ENCODE measurements at regions not wholly inside any gene's neighbourhood (a gene's known extent, or its start where the extent isn't known, plus 50 kb on each side); places are given as distances from the start of the nearest gene placed in this dataset.
A peak's percentile ranks its signal among the peaks of the same experiment; 100 is the strongest.

- 50% methylated on average over 1 of the region's 1 CpG for WGBS
- no peaks in the 10 kb centered on the region for H3K4me1 ChIP-seq
- peak overlapping the region; percentile 39 for H3K27ac ChIP-seq
- peaks cover 3% of the 10 kb centered on the region for H3K9me3 ChIP-seq
- H3K36me3 ChIP-seq = no peaks in the 10 kb centered on the region
- DNase-seq (ENCODE audit: low spot score in 2 of 2) = no peak
- TF ChIP-seq EP300 (IDR thresholded peaks at IDR 0.05) (no peak), POLR2AphosphoS5 (IDR thresholded peaks at IDR 0.05) (no peak), POLR2A (IDR thresholded peaks at IDR 0.05) (no peak)
- TF ChIP-seq, protein P1, sequence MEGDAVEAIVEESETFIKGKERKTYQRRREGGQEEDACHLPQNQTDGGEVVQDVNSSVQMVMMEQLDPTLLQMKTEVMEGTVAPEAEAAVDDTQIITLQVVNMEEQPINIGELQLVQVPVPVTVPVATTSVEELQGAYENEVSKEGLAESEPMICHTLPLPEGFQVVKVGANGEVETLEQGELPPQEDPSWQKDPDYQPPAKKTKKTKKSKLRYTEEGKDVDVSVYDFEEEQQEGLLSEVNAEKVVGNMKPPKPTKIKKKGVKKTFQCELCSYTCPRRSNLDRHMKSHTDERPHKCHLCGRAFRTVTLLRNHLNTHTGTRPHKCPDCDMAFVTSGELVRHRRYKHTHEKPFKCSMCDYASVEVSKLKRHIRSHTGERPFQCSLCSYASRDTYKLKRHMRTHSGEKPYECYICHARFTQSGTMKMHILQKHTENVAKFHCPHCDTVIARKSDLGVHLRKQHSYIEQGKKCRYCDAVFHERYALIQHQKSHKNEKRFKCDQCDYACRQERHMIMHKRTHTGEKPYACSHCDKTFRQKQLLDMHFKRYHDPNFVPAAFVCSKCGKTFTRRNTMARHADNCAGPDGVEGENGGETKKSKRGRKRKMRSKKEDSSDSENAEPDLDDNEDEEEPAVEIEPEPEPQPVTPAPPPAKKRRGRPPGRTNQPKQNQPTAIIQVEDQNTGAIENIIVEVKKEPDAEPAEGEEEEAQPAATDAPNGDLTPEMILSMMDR (IDR thresholded peaks at IDR 0.05) = no peak
- no peak overlapping the region for H3K4me3 ChIP-seq
- no peaks in the 10 kb centered on the region for H3K27me3 ChIP-seq
Measured at GRCh38 chr3:193951859-193952258, 184.1 kb upstream of the HES1 start.

- H3K4me3 ChIP-seq = no peak overlapping the region
- peaks cover 3% of the 10 kb centered on the region for H3K9me3 ChIP-seq
- no peaks in the 10 kb centered on the region for H3K27me3 ChIP-seq
- DNase-seq (ENCODE audit: low spot score in 2 of 2) = no peak
- no peak overlapping the region for H3K27ac ChIP-seq
- TF ChIP-seq, protein P1 (IDR thresholded peaks at IDR 0.05) = no peak
- TF ChIP-seq POLR2AphosphoS5 (IDR thresholded peaks at IDR 0.05) (no peak), POLR2A (IDR thresholded peaks at IDR 0.05) (no peak), EP300 (IDR thresholded peaks at IDR 0.05) (no peak)
- no peaks in the 10 kb centered on the region for H3K36me3 ChIP-seq
- H3K4me1 ChIP-seq = no peaks in the 10 kb centered on the region
Measured at GRCh38 chr3:193954752-193955151, 181.2 kb upstream of the HES1 start.

GRCh38 chr3:193955719-193956118 is 180.2 kb upstream of the HES1 start:
- peaks cover 9% of the 10 kb centered on the region for H3K4me1 ChIP-seq
- no peak for TF ChIP-seq POLR2AphosphoS5 (IDR thresholded peaks at IDR 0.05)
- no peak for TF ChIP-seq EP300 (IDR thresholded peaks at IDR 0.05)
- TF ChIP-seq POLR2A (IDR thresholded peaks at IDR 0.05) = no peak
- TF ChIP-seq, protein P1 (IDR thresholded peaks at IDR 0.05) = no peak
- H3K27me3 ChIP-seq = no peaks in the 10 kb centered on the region
- no peak overlapping the region for H3K27ac ChIP-seq
- DNase-seq (ENCODE audit: low spot score in 2 of 2) = no peak
- WGBS = no CpG with 5 or more reads among the region's 7 CpGs
- H3K4me3 ChIP-seq = no peak overlapping the region
- no peaks in the 10 kb centered on the region for H3K36me3 ChIP-seq
- peaks cover 3% of the 10 kb centered on the region for H3K9me3 ChIP-seq

DNA sequence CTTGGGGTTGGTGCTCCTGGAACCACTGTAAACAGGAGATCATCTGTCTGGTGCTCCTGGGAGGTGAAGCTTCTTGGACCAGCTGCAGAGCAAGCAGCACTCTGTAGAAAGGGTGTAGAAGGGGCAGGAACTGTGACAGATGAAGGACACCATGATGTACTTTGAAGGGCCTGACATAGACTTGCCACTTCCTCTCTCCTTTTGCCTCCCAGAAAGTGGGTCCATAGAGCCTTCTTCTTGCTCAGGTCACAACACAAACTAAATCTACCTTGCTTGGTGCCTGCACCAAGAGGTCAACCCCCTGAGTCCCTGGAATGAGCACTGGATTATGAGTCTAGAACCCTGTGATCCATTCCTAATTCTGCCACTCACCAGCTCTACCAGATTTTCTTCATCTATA is 176.1 kb upstream of the HES1 start:
- TF ChIP-seq POLR2AphosphoS5 (IDR thresholded peaks at IDR 0.05) = no peak
- TF ChIP-seq POLR2A (IDR thresholded peaks at IDR 0.05) = no peak
- TF ChIP-seq, protein P1 (IDR thresholded peaks at IDR 0.05) = no peak
- no peak for TF ChIP-seq EP300 (IDR thresholded peaks at IDR 0.05)
- no peak overlapping the region for H3K27ac ChIP-seq
- peaks cover under 1% of the 10 kb centered on the region for H3K9me3 ChIP-seq

DNA sequence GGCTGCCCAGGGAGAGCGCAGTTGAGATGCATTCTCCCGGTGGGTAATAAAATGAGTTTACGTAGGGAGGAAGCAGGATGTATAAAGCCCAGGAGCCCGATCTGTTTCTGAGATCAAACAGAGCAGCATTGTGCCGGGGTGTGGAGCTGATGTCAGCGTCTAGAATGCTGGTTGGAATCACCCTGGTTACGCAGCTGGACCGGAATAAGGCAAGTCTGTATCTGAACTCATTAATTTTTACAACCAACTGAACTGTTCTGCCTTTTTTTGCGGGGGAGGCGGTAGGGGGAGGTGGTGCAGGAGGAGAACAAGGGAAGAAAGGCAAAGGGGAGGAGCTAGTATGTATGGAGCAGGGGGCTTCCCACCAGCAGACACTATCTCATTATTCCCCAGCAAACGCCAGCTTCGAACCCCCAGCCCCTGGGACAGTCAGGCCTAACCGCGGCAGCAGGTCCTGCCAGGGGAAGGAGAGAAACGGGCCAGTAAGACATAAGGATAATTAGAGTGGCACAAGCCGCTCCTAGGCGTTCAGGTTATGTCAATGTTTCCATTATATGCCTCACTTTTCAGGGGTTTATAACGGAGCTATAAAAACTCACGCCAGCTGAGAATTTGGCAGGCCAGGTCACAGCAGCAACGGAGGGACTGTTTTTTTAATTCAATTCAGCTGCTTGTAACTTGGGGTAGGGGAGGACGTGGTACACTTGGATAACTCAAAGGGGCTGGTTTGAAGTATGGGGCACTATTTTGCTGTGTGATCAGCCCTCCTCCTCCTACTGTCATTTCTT is 175.3 kb upstream of the HES1 start:
- Histone ChIP-seq H3K9me3 (no peaks in the 10 kb centered on the region), H3K36me3 (no peaks in the 10 kb centered on the region), H3K27me3 (no peaks in the 10 kb centered on the region), H3K4me3 (no peak overlapping the region), H3K27ac (no peak overlapping the region), H3K4me1 (peaks cover 15% of the 10 kb centered on the region)
- TF ChIP-seq EP300 (IDR thresholded peaks at IDR 0.05) (no peak), POLR2A (IDR thresholded peaks at IDR 0.05) (no peak), POLR2AphosphoS5 (IDR thresholded peaks at IDR 0.05) (no peak)
- TF ChIP-seq, protein P1 (IDR thresholded peaks at IDR 0.05) = no peak
- 27% methylated on average over 21 of the region's 21 CpGs for WGBS
- DNase-seq (ENCODE audit: low spot score in 2 of 2) = no peak

More for the DNA sequence above, 176.1 kb upstream of the HES1 start:
- Histone ChIP-seq H3K4me1 (peaks cover 15% of the 10 kb centered on the region), H3K27me3 (no peaks in the 10 kb centered on the region), H3K4me3 (no peak overlapping the region), H3K36me3 (no peaks in the 10 kb centered on the region)
- DNase-seq (ENCODE audit: low spot score in 2 of 2) = no peak

All from suprapubic skin (tissue), 4 donors.